ENCODE measurements at regions not wholly inside any gene's neighbourhood (a gene's known extent, or its start where the extent isn't known, plus 50 kb on each side); places are given as distances from the start of the nearest gene placed in this dataset.
A peak's percentile ranks its signal among the peaks of the same experiment; 100 is the strongest.

DNA sequence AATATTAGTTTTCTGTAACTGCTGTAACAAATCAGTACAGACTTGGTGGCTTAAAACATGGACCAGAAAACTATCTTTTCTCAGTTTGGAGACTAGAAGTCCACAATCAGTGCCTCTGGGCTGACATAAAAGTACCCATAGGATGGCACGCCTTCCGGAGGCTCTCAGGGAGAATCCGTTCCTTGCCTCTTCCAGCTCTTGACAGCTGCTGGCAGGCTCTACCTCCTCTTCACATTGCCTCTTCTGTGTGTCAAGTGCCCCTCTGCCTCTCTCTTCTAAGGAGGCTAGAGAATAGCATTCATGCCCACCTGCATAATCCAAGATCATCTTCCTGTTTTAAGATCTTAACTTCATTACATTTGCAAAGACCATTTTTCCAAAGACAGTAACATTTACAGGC lies 1194.2 kb downstream of the EFNB2 start:
- Histone ChIP-seq H3K9me3 (ENCODE audit: insufficient read depth, low read length, severe bottlenecking) (no peaks in the 10 kb centered on the region), H2AFZ (ENCODE audit: low read depth, low read length) (no peak overlapping the region), H3K4me2 (ENCODE audit: insufficient read depth, low read length) (no peak overlapping the region)

GRCh38 chr13:105340061-105340606 lies 1195.3 kb downstream of the EFNB2 start:
- Histone ChIP-seq H3K27ac (ENCODE audit: low read length) (no peak overlapping the region), H3K4me2 (ENCODE audit: insufficient read depth, low read length) (no peak overlapping the region), H3K9ac (ENCODE audit: low read depth, low read length) (no peak overlapping the region), H4K20me1 (ENCODE audit: insufficient read depth, low read length) (no peaks in the 10 kb centered on the region), H3K9me3 (ENCODE audit: insufficient read depth, low read length, severe bottlenecking) (no peaks in the 10 kb centered on the region), H2AFZ (ENCODE audit: low read depth, low read length) (no peak overlapping the region), H3K27me3 (ENCODE audit: insufficient read depth, low read length, poor library complexity) (no peaks in the 10 kb centered on the region), H3K79me2 (ENCODE audit: insufficient read depth, low read length) (no peaks in the 10 kb centered on the region), H3K4me1 (ENCODE audit: insufficient read depth, low read length) (peaks cover 39% of the 10 kb centered on the region), H3K4me3 (ENCODE audit: low read depth in 1 of 2, low read length in 2 of 2) (no peak overlapping the region), H3K36me3 (ENCODE audit: insufficient read depth, low read length) (no peaks in the 10 kb centered on the region)
- DNase-seq (no peak), ATAC-seq (ENCODE audit: insufficient read depth, low read depth) (no peak)
- TF ChIP-seq EZH2 (IDR thresholded peaks at IDR 0.05; ENCODE audit: borderline replicate concordance, low read depth, low read length, severe bottlenecking) = no peak
- TF ChIP-seq CTCF (IDR thresholded peaks at IDR 0.05; ENCODE audit: borderline replicate concordance, extremely low read depth, low read length, poor library complexity, severe bottlenecking) = no peak

More for the DNA sequence above, 1194.2 kb downstream of the EFNB2 start:
- Histone ChIP-seq H3K4me1 (ENCODE audit: insufficient read depth, low read length) (peaks cover 39% of the 10 kb centered on the region), H4K20me1 (ENCODE audit: insufficient read depth, low read length) (no peaks in the 10 kb centered on the region), H3K36me3 (ENCODE audit: insufficient read depth, low read length) (no peaks in the 10 kb centered on the region), H3K9ac (ENCODE audit: low read depth, low read length) (no peak overlapping the region), H3K4me3 (ENCODE audit: low read depth in 1 of 2, low read length in 2 of 2) (no peak overlapping the region), H3K79me2 (ENCODE audit: insufficient read depth, low read length) (no peaks in the 10 kb centered on the region), H3K27ac (ENCODE audit: low read length) (no peak overlapping the region), H3K27me3 (ENCODE audit: insufficient read depth, low read length, poor library complexity) (no peaks in the 10 kb centered on the region)
- TF ChIP-seq EZH2 (IDR thresholded peaks at IDR 0.05; ENCODE audit: borderline replicate concordance, low read depth, low read length, severe bottlenecking) = no peak
- no peak for TF ChIP-seq CTCF (IDR thresholded peaks at IDR 0.05; ENCODE audit: borderline replicate concordance, extremely low read depth, low read length, poor library complexity, severe bottlenecking)
- DNase-seq (no peak), ATAC-seq (ENCODE audit: insufficient read depth, low read depth) (no peak)

DNA sequence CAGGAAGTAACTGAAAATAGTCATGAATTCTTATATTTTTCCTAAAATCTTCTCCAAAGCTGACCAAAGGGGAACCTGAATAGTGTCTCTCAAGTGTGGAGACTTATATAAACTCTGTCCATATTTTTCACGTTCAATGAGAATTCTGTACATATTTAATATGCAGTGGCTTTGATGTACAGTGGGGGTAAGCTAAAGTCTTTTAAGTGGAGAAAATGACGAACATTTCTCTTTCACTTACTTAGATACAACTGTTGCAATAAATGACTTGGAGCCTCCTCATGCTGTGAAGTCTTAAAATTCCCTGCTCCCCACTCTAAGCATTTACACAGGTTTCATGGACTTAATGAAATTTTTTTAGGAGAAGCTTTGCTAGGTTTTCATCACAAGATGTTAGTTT lies 1196.7 kb downstream of the EFNB2 start:
- no peak for TF ChIP-seq CTCF (IDR thresholded peaks at IDR 0.05; ENCODE audit: borderline replicate concordance, extremely low read depth, low read length, poor library complexity, severe bottlenecking)
- TF ChIP-seq EZH2 (IDR thresholded peaks at IDR 0.05; ENCODE audit: borderline replicate concordance, low read depth, low read length, severe bottlenecking) = no peak
- H3K27ac ChIP-seq (ENCODE audit: low read length) = peak overlapping the region; percentile 75
- peak overlapping the region in 1 of 2 experiments; percentile 42; a peak in 2 of 4 replicates for H3K4me3 ChIP-seq (ENCODE audit: low read depth in 1 of 2, low read length in 2 of 2)
- peak; percentile 56; the same call in 2 of the 3 replicates for ATAC-seq (ENCODE audit: insufficient read depth, low read depth)
- H3K4me1 ChIP-seq (ENCODE audit: insufficient read depth, low read length) = peaks cover 34% of the 10 kb centered on the region
- no peaks in the 10 kb centered on the region for H3K36me3 ChIP-seq (ENCODE audit: insufficient read depth, low read length)
- H4K20me1 ChIP-seq (ENCODE audit: insufficient read depth, low read length) = no peaks in the 10 kb centered on the region
- peak overlapping the region; percentile 70 for H2AFZ ChIP-seq (ENCODE audit: low read depth, low read length)
- peak overlapping the region; percentile 41 for H3K9ac ChIP-seq (ENCODE audit: low read depth, low read length)
- H3K9me3 ChIP-seq (ENCODE audit: insufficient read depth, low read length, severe bottlenecking) = no peaks in the 10 kb centered on the region
- DNase-seq = no peak
- H3K27me3 ChIP-seq (ENCODE audit: insufficient read depth, low read length, poor library complexity) = no peaks in the 10 kb centered on the region
- H3K79me2 ChIP-seq (ENCODE audit: insufficient read depth, low read length) = no peaks in the 10 kb centered on the region
- H3K4me2 ChIP-seq (ENCODE audit: insufficient read depth, low read length) = peak overlapping the region; percentile 60
